Thoracic aorta (tissue), 2 donors: ENCODE measurements at regions not wholly inside any gene's neighbourhood (a gene's known extent, or its start where the extent isn't known, plus 50 kb on each side); places are given as distances from the start of the nearest gene placed in this dataset.

Experiments
- ATAC-seq: fragments of 150-250 bp; one replicate; pipeline ENCODE4 v1.8.0; 2017; ENCODE audit warnings: low read depth; ENCODE audit not compliant: insufficient number of reproducible peaks, low FRiP score
- DNase-seq: peaks from one replicate; pipeline ENCODE4 v3.0.0-alpha.2; 2020; ENCODE audit warnings: low spot score
- H3K27ac ChIP-seq, 2 donors: fragments of 200-600 bp; sonication (generic); 1 replicate in 1 of 2; 2 replicates in 1 of 2; pipeline ENCODE4 v1.5.1; 2016; ENCODE audit warnings: mild to moderate bottlenecking in 2 of 2, moderate library complexity in 2 of 2
- H3K27me3 ChIP-seq: fragments of 200-600 bp; sonication (generic); replicated peaks from 2 replicates; pipeline ENCODE4 v1.6.0; 2016; ENCODE audit warnings: mild to moderate bottlenecking; ENCODE audit not compliant: insufficient read depth
- H3K36me3 ChIP-seq: fragments of 200-600 bp; sonication (generic); one replicate; pipeline ENCODE4 v1.5.1; 2016
- H3K4me1 ChIP-seq, 2 donors: fragments of 200-600 bp; sonication (generic); 1 replicate in 1 of 2; 2 replicates in 1 of 2; pipeline versions ENCODE4 v1.5.1 to v1.6.0; 2016; ENCODE audit warnings: low read depth in 2 of 2, mild to moderate bottlenecking in 1 of 2; ENCODE audit not compliant: control insufficient read depth in 1 of 2
- H3K4me3 ChIP-seq: fragments of 200-600 bp; sonication (generic); 2 replicates; pipeline ENCODE4 v1.5.1; 2016; ENCODE audit warnings: mild to moderate bottlenecking
- H3K9me3 ChIP-seq: fragments of 200-600 bp; sonication (generic); 2 replicates; pipeline ENCODE4 v1.5.1; 2016
- TF ChIP-seq, protein P1 (sequence below): fragments of 200-600 bp; sonication (generic); IDR thresholded peaks from one replicate; pipeline ENCODE4 v1.5.1; 2019; ENCODE audit warnings: antibody characterized with exemption

DNA sequence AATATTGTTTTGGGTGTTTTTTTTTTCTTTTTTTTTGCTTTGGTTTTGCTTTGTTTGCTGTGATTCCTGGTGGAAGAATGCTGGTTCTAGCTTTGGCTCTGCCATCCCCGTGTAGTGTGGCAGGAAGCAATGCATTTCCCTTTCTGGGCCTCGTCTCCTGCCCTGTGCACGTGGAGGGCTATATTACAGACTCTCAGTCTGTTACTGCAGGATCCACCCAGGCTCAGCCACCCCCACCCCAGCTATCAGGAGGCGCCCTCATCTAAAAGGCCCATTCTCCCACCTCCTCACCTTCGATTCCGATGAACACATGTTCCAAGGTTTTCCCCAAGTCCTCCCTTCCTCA lies 152.3 kb downstream of the TFCP2L1 start:
- Histone ChIP-seq H3K4me3 (no peak overlapping the region), H3K4me1 (no peaks in the 10 kb centered on the region), H3K27me3 (no peaks in the 10 kb centered on the region), H3K27ac (no peak overlapping the region), H3K36me3 (no peaks in the 10 kb centered on the region), H3K9me3 (no peaks in the 10 kb centered on the region)
- no peak for DNase-seq
- TF ChIP-seq, protein P1, sequence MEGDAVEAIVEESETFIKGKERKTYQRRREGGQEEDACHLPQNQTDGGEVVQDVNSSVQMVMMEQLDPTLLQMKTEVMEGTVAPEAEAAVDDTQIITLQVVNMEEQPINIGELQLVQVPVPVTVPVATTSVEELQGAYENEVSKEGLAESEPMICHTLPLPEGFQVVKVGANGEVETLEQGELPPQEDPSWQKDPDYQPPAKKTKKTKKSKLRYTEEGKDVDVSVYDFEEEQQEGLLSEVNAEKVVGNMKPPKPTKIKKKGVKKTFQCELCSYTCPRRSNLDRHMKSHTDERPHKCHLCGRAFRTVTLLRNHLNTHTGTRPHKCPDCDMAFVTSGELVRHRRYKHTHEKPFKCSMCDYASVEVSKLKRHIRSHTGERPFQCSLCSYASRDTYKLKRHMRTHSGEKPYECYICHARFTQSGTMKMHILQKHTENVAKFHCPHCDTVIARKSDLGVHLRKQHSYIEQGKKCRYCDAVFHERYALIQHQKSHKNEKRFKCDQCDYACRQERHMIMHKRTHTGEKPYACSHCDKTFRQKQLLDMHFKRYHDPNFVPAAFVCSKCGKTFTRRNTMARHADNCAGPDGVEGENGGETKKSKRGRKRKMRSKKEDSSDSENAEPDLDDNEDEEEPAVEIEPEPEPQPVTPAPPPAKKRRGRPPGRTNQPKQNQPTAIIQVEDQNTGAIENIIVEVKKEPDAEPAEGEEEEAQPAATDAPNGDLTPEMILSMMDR: no peak
- no peak for ATAC-seq

DNA sequence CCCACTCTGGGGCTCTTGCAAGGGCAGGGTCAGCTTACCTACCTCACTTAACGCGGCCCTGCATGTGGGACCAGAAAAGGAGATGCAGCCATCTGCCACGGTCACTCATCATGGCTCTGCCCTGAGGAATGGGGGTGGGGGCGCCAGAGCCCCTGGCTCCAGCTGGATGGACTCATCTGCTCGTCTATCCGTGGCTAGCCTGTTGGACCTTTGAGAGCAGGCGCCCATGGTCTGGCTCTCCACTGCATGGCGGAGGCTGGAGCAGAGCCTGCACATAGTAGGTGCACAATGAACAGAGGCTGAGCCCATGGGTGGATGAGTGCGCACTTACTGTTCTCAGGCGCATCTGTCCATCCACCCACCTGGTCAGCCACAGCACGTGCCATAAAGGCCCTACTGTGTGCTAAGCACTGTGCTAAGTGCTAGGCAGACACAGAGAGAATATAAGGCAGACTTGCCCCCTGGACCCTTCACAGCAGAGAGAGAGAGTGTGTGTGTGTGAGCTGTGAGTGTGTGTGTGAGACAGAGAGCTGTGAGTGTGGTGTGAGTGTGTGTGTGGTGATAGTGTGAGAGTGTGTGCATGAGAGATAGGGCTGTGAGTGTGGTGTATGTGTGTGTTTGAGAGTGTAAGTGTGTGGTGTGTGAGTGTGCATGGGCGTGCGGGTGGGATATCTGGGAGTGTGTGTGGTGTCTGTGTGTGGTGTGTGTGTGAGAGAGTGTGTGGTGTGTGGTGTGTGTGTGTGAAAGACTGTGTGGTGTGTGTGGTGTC lies 151.3 kb downstream of the TFCP2L1 start:
- Histone ChIP-seq H3K27me3 (no peaks in the 10 kb centered on the region), H3K36me3 (no peaks in the 10 kb centered on the region), H3K4me1 (no peaks in the 10 kb centered on the region), H3K27ac (no peak overlapping the region), H3K4me3 (no peak overlapping the region), H3K9me3 (no peaks in the 10 kb centered on the region)
- no peak for ATAC-seq
- TF ChIP-seq, protein P1: no peak
- no peak for DNase-seq

DNA sequence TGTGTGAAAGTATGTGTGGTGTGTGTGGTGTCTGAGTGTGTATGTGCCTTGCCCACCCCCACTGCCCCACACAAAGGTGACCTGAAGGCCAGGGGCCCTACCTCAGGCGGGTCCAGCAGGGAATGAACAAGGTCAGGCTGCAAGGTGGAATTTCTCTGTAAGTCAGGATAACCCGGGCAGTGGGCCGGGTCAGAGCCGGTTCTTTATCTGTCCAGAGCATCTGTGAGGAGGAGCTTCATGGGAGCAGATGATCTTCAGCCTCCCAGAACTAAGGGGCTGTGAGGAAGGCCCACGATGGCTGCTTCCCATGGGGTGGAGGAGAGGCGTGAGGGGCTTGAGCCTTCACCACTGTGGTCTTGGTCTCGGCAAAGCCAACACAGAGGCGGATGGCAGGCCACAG lies 150.3 kb downstream of the TFCP2L1 start:
- Histone ChIP-seq H3K36me3 (no peaks in the 10 kb centered on the region), H3K4me1 (no peaks in the 10 kb centered on the region), H3K4me3 (no peak overlapping the region), H3K9me3 (no peaks in the 10 kb centered on the region), H3K27ac (no peak overlapping the region), H3K27me3 (no peaks in the 10 kb centered on the region)
- ATAC-seq (no peak), DNase-seq (no peak)
- TF ChIP-seq, protein P1: no peak

DNA sequence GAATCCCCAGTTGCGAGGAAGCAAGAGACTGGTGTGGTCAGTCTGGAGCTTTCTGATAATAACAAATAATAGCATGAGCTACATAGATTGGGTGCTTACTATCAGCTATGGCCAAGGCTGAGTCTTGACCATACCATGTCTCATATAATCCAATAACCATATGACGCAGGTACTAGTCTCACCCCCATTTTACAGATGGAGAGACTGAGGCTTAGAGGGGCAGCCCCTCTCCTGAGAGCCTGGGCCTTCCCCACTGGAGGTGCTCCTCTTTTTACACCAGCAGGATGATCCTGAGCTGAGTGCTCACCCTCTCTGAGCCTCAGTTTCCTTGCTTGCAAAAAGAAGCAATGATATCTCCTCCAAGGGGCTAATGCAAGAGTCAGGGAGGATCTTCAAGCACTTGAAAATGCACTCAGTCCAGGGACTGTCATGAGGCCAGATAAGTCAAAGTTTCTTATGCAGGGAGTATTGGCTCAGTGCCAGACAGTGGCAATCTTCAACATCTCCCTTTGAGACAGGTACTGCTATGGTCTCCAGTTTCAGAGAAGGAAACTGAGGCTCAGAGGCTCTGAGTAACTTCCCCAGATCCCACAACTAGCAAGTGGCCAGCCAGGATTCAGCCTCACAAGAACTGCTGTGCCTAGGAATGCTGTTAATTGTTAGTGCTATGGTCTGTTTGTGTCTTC lies 149.7 kb downstream of the TFCP2L1 start:
- TF ChIP-seq, protein P1: no peak
- Histone ChIP-seq H3K4me1 (no peaks in the 10 kb centered on the region), H3K9me3 (no peaks in the 10 kb centered on the region), H3K4me3 (no peak overlapping the region), H3K36me3 (no peaks in the 10 kb centered on the region), H3K27me3 (no peaks in the 10 kb centered on the region), H3K27ac (no peak overlapping the region)
- ATAC-seq (no peak), DNase-seq (no peak)

DNA sequence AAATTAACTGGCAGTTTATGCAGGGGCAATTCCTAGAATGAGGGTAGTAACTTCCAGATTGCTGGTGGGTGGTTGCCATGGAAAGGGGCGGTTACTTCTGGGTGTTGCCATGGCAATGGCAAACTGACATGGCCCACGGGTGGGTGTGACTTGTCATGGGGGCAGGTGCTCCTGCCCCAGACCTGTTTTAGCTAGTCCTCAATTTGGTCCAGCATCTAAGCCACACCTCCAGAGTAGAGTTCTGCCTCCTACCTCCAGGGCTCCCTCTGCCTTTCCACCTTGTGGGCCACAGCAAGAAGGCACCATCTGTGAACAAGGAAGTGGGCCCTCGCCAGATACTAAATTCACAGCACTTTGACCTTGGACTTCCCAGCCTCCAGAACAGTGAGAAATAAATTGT lies 148.7 kb downstream of the TFCP2L1 start:
- Histone ChIP-seq H3K4me1 (no peaks in the 10 kb centered on the region), H3K27ac (no peak overlapping the region), H3K4me3 (no peak overlapping the region), H3K36me3 (no peaks in the 10 kb centered on the region), H3K9me3 (no peaks in the 10 kb centered on the region), H3K27me3 (no peaks in the 10 kb centered on the region)
- TF ChIP-seq, protein P1: no peak
- ATAC-seq: no peak
- DNase-seq: no peak
